Mucosa of rectum (tissue), 2 donors: ENCODE measurements at regions not wholly inside any gene's neighbourhood (a gene's known extent, or its start where the extent isn't known, plus 50 kb on each side); places are given as distances from the start of the nearest gene placed in this dataset.

Experiments
- H3K27ac ChIP-seq, 2 donors: one replicate each; pipeline ENCODE4 v1.7.0; 2013; ENCODE audit warnings: inconsistent platforms in 2 of 2, low read depth in 2 of 2, low read length in 2 of 2
- H3K27me3 ChIP-seq, 2 donors: one replicate each; pipeline ENCODE4 v1.7.0; 2013; ENCODE audit warnings: low read length in 2 of 2; ENCODE audit not compliant: control insufficient read depth in 2 of 2, insufficient read depth in 2 of 2
- H3K36me3 ChIP-seq, 2 donors: one replicate each; pipeline ENCODE4 v1.7.0; 2013; ENCODE audit warnings: low read length in 2 of 2; ENCODE audit not compliant: control insufficient read depth in 2 of 2, insufficient read depth in 2 of 2
- H3K4me1 ChIP-seq, 2 donors: one replicate each; pipeline ENCODE4 v1.7.0; 2013; ENCODE audit warnings: low read length in 2 of 2, mild to moderate bottlenecking in 1 of 2; ENCODE audit not compliant: control insufficient read depth in 2 of 2, insufficient read depth in 2 of 2
- H3K4me3 ChIP-seq, 2 donors: one replicate each; pipeline ENCODE4 v1.7.0; 2013; ENCODE audit warnings: low read length in 2 of 2
- H3K9ac ChIP-seq, 2 donors: one replicate each; pipeline ENCODE4 v1.7.0; 2013; ENCODE audit warnings: low read length in 2 of 2, low read depth in 1 of 2, mild to moderate bottlenecking in 1 of 2
- H3K9me3 ChIP-seq, 2 donors: one replicate each; pipeline ENCODE4 v1.7.0; 2013; ENCODE audit warnings: low read length in 2 of 2; ENCODE audit not compliant: control insufficient read depth in 2 of 2
- donor health status: healthy.
- donor health status: Normal muscosa, but diverticular disease.

DNA sequence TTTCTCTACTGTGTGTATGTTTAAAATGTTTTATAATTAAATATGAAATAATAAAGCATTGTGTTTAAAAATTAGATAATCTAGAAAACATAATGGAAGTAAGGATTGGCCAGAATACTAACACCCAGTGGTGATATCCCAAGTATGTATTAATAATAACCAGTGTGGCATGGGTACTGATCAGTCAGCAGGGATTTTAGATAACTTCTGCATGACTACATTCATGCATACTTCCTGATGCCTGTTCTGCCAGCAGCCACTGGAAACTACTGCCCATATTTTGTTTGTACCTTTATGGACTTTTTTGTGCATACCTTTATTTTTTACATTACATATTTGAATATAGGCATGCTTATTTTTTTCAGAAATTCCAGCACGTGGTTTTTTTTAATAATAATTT lies 156.6 kb upstream of the TMEM196 start:
- Histone ChIP-seq H3K27me3 (no peaks in the 10 kb centered on the region), H3K9me3 (no peaks in the 10 kb centered on the region), H3K27ac (no peak overlapping the region), H3K4me3 (no peak overlapping the region), H3K4me1 (no peaks in the 10 kb centered on the region), H3K36me3 (no peaks in the 10 kb centered on the region), H3K9ac (no peak overlapping the region)

DNA sequence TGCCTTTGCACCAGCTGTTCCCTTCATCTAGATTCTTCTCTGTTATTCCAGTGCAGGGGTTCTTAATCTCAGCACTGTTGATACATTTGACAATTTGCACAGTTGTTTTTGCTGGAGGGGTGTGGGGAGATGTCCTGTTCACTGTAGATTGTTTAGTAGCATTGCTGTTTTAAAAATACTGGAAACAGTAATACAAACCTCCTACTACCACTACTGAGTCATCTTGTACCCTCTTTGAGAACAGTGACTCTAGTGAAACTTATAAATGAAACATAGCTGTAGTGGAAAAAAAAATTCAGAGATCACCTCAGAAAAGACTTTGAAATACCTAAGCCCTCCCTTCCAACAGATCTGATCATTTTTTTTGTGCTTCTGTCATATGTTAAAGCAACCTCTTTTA lies 154.8 kb upstream of the TMEM196 start:
- Histone ChIP-seq H3K4me3 (no peak overlapping the region), H3K27ac (no peak overlapping the region), H3K27me3 (no peaks in the 10 kb centered on the region), H3K4me1 (no peaks in the 10 kb centered on the region), H3K9ac (no peak overlapping the region), H3K9me3 (no peaks in the 10 kb centered on the region), H3K36me3 (no peaks in the 10 kb centered on the region)

DNA sequence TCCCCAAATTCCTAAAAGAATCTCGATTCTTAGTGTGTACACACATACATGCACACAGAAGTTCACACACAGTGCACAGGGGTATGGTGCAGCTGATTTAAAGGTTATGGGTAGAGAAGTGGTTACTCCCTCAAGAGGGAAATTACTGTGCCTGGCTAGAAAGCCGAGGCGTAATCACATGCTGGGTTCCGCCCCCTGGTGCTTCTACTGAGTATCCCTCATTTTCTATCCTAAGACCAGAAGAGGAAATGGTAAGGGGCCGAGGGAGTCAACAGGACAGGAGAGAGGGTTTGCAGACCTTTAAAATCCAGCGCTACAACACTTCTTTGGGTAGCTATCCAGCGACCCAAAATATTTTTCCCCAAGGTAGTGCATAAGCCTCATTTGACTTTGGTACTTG lies 147.3 kb upstream of the TMEM196 start:
- Histone ChIP-seq H3K9ac (no peak overlapping the region), H3K9me3 (no peaks in the 10 kb centered on the region), H3K27ac (no peak overlapping the region)

DNA sequence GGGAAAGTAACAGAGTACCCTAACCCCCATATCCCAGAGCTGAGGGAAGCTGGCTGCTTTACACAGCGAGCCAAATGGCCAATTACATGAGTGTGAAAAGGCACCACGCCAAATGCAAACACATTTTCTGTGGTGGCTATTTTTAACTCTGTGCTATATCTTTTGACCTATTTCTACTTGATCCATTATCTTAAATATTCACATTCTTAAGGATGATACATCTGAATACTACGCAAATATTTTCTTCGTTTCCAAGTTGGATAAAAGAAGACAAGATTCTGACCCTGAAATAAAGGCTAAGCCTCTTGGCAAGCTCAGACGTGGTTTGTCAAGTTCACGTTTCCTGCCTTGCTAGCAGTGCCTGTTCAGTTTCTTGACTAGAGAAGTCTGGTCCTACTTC lies 146.7 kb upstream of the TMEM196 start:
- Histone ChIP-seq H3K4me3 (no peak overlapping the region), H3K27ac (no peak overlapping the region), H3K9ac (no peak overlapping the region), H3K9me3 (no peaks in the 10 kb centered on the region), H3K27me3 (no peaks in the 10 kb centered on the region), H3K4me1 (no peaks in the 10 kb centered on the region), H3K36me3 (no peaks in the 10 kb centered on the region)

More for the DNA sequence above, 147.3 kb upstream of the TMEM196 start:
- Histone ChIP-seq H3K4me3 (no peak overlapping the region), H3K27me3 (no peaks in the 10 kb centered on the region), H3K36me3 (no peaks in the 10 kb centered on the region), H3K4me1 (no peaks in the 10 kb centered on the region)

DNA sequence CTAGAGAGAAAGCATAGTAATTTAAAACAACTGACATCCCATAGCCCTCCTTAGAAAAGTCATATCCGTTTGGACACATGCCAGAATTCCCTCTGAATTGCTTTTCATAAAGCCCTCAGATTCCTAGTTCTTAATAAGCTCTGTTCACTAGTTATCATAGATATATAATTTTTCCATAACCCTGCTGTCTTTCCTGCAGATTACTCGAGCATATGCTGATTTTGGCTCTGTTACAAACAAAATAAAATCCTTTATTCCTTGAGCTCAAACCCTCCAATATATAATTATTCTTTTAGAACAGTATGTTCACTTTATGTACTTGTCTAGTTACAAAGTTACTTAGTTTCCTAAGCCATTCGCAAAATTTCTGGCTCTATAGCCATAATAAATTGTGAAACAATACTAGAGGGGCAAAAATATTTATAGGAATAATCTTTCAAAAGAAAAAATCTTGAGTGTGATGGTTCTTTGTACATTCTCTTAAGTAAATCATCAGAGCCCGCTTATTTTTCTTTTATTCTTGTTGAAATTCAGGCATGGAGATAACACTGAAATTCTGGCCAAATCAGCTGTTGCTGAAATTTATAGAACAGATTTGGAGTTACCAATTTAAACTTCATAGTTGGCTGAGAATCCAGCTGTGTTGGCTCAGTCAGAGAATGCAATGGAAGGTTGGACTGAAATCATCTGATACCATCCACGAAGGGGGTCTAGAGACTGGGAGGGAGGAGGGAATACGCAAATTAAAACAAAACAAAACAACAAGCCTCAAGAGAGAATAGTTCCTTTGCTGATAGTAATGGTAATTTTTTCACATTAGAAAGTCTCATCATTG lies 146.1 kb upstream of the TMEM196 start:
- H3K9me3 ChIP-seq, result no peaks in the 10 kb centered on the region
- no peaks in the 10 kb centered on the region for H3K36me3 ChIP-seq
- no peaks in the 10 kb centered on the region for H3K27me3 ChIP-seq
- H3K4me3 ChIP-seq, result no peak overlapping the region
- no peak overlapping the region for H3K9ac ChIP-seq
- no peaks in the 10 kb centered on the region for H3K4me1 ChIP-seq
- no peak overlapping the region for H3K27ac ChIP-seq

DNA sequence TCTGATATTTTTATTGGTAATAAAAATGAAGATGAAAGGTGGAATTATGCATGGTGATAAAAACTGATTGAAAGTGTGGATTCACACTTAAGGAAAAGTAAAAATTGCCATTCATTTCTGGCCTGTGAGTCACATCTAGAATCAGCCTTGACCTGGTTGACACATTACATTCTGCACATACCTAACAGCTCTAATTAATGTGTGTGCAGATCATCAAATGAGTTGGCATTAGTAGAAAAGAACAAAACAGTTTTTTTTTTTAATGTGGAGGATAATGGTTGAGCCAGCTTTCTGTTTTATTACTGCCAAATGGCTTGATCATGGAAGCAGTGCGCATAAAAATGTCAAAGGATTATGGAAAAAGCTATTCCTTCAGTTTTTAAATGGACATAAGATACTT lies 142.6 kb upstream of the TMEM196 start:
- no peak overlapping the region for H3K4me3 ChIP-seq
- H3K9ac ChIP-seq, result no peak overlapping the region
- H3K9me3 ChIP-seq, result no peaks in the 10 kb centered on the region
- no peaks in the 10 kb centered on the region for H3K4me1 ChIP-seq
- H3K27me3 ChIP-seq, result no peaks in the 10 kb centered on the region
- no peak overlapping the region for H3K27ac ChIP-seq
- H3K36me3 ChIP-seq, result no peaks in the 10 kb centered on the region

DNA sequence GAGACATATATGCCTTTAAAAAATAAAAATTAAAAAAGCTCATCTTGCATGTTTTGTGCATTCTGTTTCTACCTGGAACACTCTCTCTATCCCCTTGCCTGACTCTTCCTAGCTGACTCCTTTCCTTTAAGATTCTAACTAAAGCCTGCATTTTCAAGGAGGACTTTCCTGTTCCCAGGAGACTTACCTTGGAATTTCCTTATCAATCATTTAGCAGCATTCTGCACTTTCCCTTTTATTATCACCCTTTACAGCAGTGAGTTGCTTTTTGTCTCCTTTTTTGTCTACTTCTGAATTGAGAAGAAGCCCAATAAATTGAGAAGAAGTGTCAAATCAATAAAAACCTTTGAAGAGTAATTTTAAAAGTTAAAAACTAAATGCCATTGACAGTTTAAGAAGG lies 142.2 kb upstream of the TMEM196 start:
- H3K9me3 ChIP-seq, result no peaks in the 10 kb centered on the region

DNA sequence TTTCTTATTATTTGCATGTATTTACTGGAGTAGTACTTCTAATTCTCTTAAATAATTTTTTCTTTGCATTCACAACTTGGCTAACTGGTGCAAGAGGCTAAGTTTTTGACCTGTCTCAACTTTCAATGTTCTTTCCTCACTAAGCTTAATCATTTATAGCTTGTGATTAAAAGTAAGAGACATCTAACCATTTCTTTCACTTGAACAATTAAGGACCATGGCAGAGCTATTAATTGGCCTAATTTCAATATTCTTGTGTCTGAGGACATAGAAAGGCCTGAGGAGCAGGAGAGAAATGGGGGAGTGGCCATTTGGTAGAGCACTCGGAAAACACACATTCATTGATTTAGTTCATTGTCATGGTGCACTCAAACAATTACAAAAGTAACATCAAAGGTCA lies 141.4 kb upstream of the TMEM196 start:
- Histone ChIP-seq H3K27me3 (no peaks in the 10 kb centered on the region), H3K9ac (no peak overlapping the region), H3K4me1 (no peaks in the 10 kb centered on the region), H3K27ac (no peak overlapping the region), H3K36me3 (no peaks in the 10 kb centered on the region), H3K9me3 (no peaks in the 10 kb centered on the region), H3K4me3 (no peak overlapping the region)

More for the DNA sequence above, 142.2 kb upstream of the TMEM196 start:
- Histone ChIP-seq H3K9ac (no peak overlapping the region), H3K27me3 (no peaks in the 10 kb centered on the region), H3K4me3 (no peak overlapping the region), H3K27ac (no peak overlapping the region), H3K4me1 (no peaks in the 10 kb centered on the region), H3K36me3 (no peaks in the 10 kb centered on the region)

DNA sequence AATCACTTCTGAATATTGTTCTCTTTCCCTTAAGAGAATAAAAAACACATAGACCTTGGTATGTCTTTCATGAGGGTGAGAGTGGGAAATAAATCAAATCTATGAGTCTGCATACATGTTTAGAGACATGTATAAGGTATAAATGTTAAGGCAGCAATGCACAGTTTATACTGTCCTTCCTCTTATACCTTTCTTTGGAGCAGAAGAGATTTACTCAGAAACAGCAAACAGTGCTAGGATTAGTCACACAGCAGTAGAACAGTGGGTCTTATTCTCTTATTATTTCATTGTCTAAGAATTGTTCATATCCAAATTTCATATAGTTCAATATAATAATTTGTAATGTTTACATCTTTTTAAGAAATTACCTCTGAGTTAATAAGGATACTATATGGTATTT lies 126.7 kb upstream of the TMEM196 start:
- no peaks in the 10 kb centered on the region for H3K9me3 ChIP-seq
- no peaks in the 10 kb centered on the region for H3K4me1 ChIP-seq
- no peak overlapping the region for H3K4me3 ChIP-seq
- no peak overlapping the region for H3K27ac ChIP-seq
- H3K36me3 ChIP-seq, result no peaks in the 10 kb centered on the region
- H3K27me3 ChIP-seq, result no peaks in the 10 kb centered on the region
- H3K9ac ChIP-seq, result no peak overlapping the region

DNA sequence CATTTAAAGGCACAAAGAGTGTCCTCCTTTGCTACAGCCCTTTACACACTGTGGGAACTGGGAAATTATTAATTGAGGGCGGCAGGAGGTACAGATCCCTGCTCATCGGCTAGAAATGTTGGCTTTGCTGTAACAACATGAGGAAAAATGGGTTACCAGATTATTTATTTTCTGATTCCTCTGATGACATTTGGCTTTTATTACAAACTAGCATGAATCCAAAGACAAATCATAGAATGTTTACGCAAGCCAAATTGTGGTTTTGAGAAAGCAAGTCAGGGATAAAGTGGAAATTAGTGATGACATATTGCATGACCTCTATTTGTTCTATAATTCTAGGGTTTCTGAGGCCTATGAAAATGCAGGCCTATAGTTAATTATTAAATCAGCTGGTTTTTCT lies 126.1 kb upstream of the TMEM196 start:
- Histone ChIP-seq H3K4me1 (no peaks in the 10 kb centered on the region), H3K9me3 (no peaks in the 10 kb centered on the region), H3K4me3 (no peak overlapping the region), H3K27me3 (no peaks in the 10 kb centered on the region), H3K36me3 (no peaks in the 10 kb centered on the region), H3K27ac (no peak overlapping the region), H3K9ac (no peak overlapping the region)
